A673 (cell line): ENCODE measurements at regions not wholly inside any gene's neighbourhood (a gene's known extent, or its start where the extent isn't known, plus 50 kb on each side); places are given as distances from the start of the nearest gene placed in this dataset.

Experiments used
- BruUV-seq: library from RNA; stranded (reverse); fragments of 400-500 nt; replicated peaks from 2 replicates; lab custom pipeline; 2021; lab: Mats Ljungman, UMichigan
- CTCF ChIA-PET: fragments of 300-600 bp; sonication (Branson Sonifier 250); formaldehyde crosslinking; loops from one replicate; lab custom pipeline; 2022; ENCODE audit warnings: antibody characterized with exemption; lab: Charles Lee
- POLR2A ChIA-PET: fragments of 300-600 bp; sonication (Branson Sonifier 250); formaldehyde crosslinking; loops from one replicate; lab custom pipeline; 2022; ENCODE audit warnings: antibody characterized with exemption; ENCODE audit not compliant: low non-redundant PET; lab: Charles Lee
- DNase-seq: peaks from one replicate; pipeline ENCODE4 v3.0.0-alpha.2; 2015; ENCODE audit warnings: low spot score
- H3K27ac ChIP-seq: fragments of 200-600 bp; sonication (generic); 2 replicates; pipeline ENCODE4 v1.5.1; 2016; ENCODE audit warnings: mixed run types, low read depth, mild to moderate bottlenecking, mixed read lengths, antibody characterized with exemption, low read length; ENCODE audit not compliant: poor library complexity, severe bottlenecking
- H3K27me3 ChIP-seq: fragments of 200-600 bp; sonication (generic); replicated peaks from 2 replicates; pipeline ENCODE4 v1.6.1; 2017; ENCODE audit warnings: mixed run types, low read depth, mild to moderate bottlenecking, mixed read lengths, antibody characterized with exemption, low read length; ENCODE audit not compliant: insufficient read depth, poor library complexity
- H3K36me3 ChIP-seq: fragments of 200-600 bp; sonication (generic); 2 replicates; pipeline ENCODE4 v1.6.1; 2016; ENCODE audit warnings: mixed run types, mild to moderate bottlenecking, mixed read lengths, antibody characterized with exemption, low read length; ENCODE audit not compliant: insufficient read depth, poor library complexity, severe bottlenecking
- H3K4me1 ChIP-seq: fragments of 200-600 bp; sonication (generic); 2 replicates; pipeline ENCODE4 v1.6.1; 2017; ENCODE audit warnings: mixed run types, mild to moderate bottlenecking, mixed read lengths, antibody characterized with exemption, low read length; ENCODE audit not compliant: insufficient read depth, poor library complexity, severe bottlenecking
- H3K4me3 ChIP-seq: fragments of 200-600 bp; sonication (generic); 2 replicates; pipeline ENCODE4 v1.5.1; 2016; ENCODE audit warnings: low read depth, mixed run types, mild to moderate bottlenecking, mixed read lengths, low read length; ENCODE audit not compliant: poor library complexity, severe bottlenecking
- H3K9me3 ChIP-seq: fragments of 200-600 bp; sonication (generic); 2 replicates; pipeline ENCODE4 v1.6.1; 2016; ENCODE audit warnings: mixed run types, low read depth, mild to moderate bottlenecking, mixed read lengths, antibody characterized with exemption, low read length; ENCODE audit not compliant: poor library complexity, severe bottlenecking
- CTCF ChIP-seq: fragments of 300-800, 200-600 bp; sonication (generic); conservative IDR thresholded peaks from 2 replicates; pipeline ENCODE4 v1.5.1; 2017; ENCODE audit warnings: low read depth, mild to moderate bottlenecking, antibody characterized with exemption, low read length, moderate library complexity, mixed read lengths
- EZH2 ChIP-seq: fragments of 200-600 bp; sonication (generic); IDR thresholded peaks from 2 replicates; pipeline ENCODE4 v1.6.1; 2017; ENCODE audit warnings: borderline replicate concordance, low read depth, mild to moderate bottlenecking, mixed read lengths, antibody characterized with exemption, low read length; ENCODE audit not compliant: poor library complexity, severe bottlenecking
- intact Hi-C: fragments of 100-400 bp; cut with micrococcal nuclease; formaldehyde crosslinking; loops from one replicate; pipeline ENCODE4 v1.10.0; 2022; ENCODE audit not compliant: unreplicated experiment

- POLR2A ChIA-PET = no interaction called here
- TF ChIP-seq CTCF = no peak
- no peak for TF ChIP-seq EZH2
- no peaks in the 10 kb centered on the region for H3K27me3 ChIP-seq
- CTCF ChIA-PET = no interaction called here
- H3K9me3 ChIP-seq = no peaks in the 10 kb centered on the region
- H3K27ac ChIP-seq = no peak overlapping the region
- peaks cover 12% of the 10 kb centered on the region for H3K4me1 ChIP-seq
- DNase-seq = no peak
- BruUV-seq = no TSS peak
- no peak overlapping the region for H3K4me3 ChIP-seq
- H3K36me3 ChIP-seq = peaks cover 3% of the 10 kb centered on the region
- intact Hi-C loops = no loop called here
Observed at GRCh38 chr5:168120401-168121137, 170.9 kb upstream of the WWC1 start.

GRCh38 chr5:168121138-168121494 is 170.3 kb upstream of the WWC1 start:
- no peak for DNase-seq
- CTCF ChIA-PET = no interaction called here
- peaks cover 3% of the 10 kb centered on the region for H3K36me3 ChIP-seq
- intact Hi-C loops = no loop called here
- no peak overlapping the region for H3K4me3 ChIP-seq
- no peaks in the 10 kb centered on the region for H3K9me3 ChIP-seq
- no TSS peak for BruUV-seq
- no peak overlapping the region for H3K27ac ChIP-seq
- no peak for TF ChIP-seq CTCF
- TF ChIP-seq EZH2 = no peak
- H3K27me3 ChIP-seq = no peaks in the 10 kb centered on the region
- POLR2A ChIA-PET = no interaction called here
- peaks cover 12% of the 10 kb centered on the region for H3K4me1 ChIP-seq

GRCh38 chr5:168123631-168124528 is 167.6 kb upstream of the WWC1 start:
- DNase-seq = peak; percentile 30
- no peak for TF ChIP-seq EZH2
- no peak for TF ChIP-seq CTCF
- intact Hi-C loops = no loop called here
- H3K27me3 ChIP-seq = no peaks in the 10 kb centered on the region
- H3K4me3 ChIP-seq = no peak overlapping the region
- peaks cover 12% of the 10 kb centered on the region for H3K4me1 ChIP-seq
- peak overlapping the region; percentile 61 for H3K27ac ChIP-seq
- BruUV-seq = no TSS peak
- POLR2A ChIA-PET = no interaction called here
- CTCF ChIA-PET = no interaction called here
- H3K9me3 ChIP-seq = no peaks in the 10 kb centered on the region
- H3K36me3 ChIP-seq = peaks cover 3% of the 10 kb centered on the region
